HG03432 (cell line): ENCODE measurements at regions not wholly inside any gene's neighbourhood (a gene's known extent, or its start where the extent isn't known, plus 50 kb on each side); places are given as distances from the start of the nearest gene placed in this dataset.
A peak's percentile ranks its signal among the peaks of the same experiment; 100 is the strongest.

Experiments used
- ATAC-seq: cut with Tn5 transposase; IDR thresholded peaks from one replicate; pipeline ENCODE4 v1.9.1; 2021; ENCODE audit warnings: mild to moderate bottlenecking, moderate library complexity; ENCODE audit not compliant: unreplicated experiment

GRCh38 chr1:187294421-187295201 lies 465.9 kb downstream of the PLA2G4A start:
- no peak for ATAC-seq

GRCh38 chr1:187300081-187300480 lies 471.3 kb downstream of the PLA2G4A start:
- no peak for ATAC-seq

GRCh38 chr1:187306710-187307415 lies 478.1 kb downstream of the PLA2G4A start:
- no peak for ATAC-seq

- ATAC-seq = no peak
Observed at GRCh38 chr1:187310038-187310631, 481.4 kb downstream of the PLA2G4A start.

GRCh38 chr1:187313115-187313514 lies 484.4 kb downstream of the PLA2G4A start:
- ATAC-seq = no peak

- ATAC-seq = no peak
Observed at GRCh38 chr1:187326557-187326956, 497.8 kb downstream of the PLA2G4A start.

GRCh38 chr1:187336441-187337168 lies 507.9 kb downstream of the PLA2G4A start:
- ATAC-seq = peak; percentile 94

GRCh38 chr1:187338762-187339412 lies 510.1 kb downstream of the PLA2G4A start:
- ATAC-seq = no peak

- ATAC-seq = no peak
Observed at GRCh38 chr1:187342495-187342894, 513.7 kb downstream of the PLA2G4A start.

GRCh38 chr1:187374082-187374481 lies 545.3 kb downstream of the PLA2G4A start:
- ATAC-seq = no peak

- no peak for ATAC-seq
Observed at GRCh38 chr1:187374742-187375141, 546.0 kb downstream of the PLA2G4A start.

- no peak for ATAC-seq
Observed at GRCh38 chr1:187383366-187383765, 554.6 kb downstream of the PLA2G4A start.

GRCh38 chr1:187384504-187384903 lies 555.8 kb downstream of the PLA2G4A start:
- ATAC-seq = peak; percentile 97

- ATAC-seq = no peak
Observed at GRCh38 chr1:187390215-187390818, 561.6 kb downstream of the PLA2G4A start.

- no peak for ATAC-seq
Observed at GRCh38 chr1:187396226-187396625, 567.5 kb downstream of the PLA2G4A start.

- ATAC-seq = no peak
Observed at GRCh38 chr1:187396929-187397796, 568.4 kb downstream of the PLA2G4A start.

- no peak for ATAC-seq
Observed at GRCh38 chr1:187408212-187409004, 579.7 kb downstream of the PLA2G4A start.

- no peak for ATAC-seq
Observed at GRCh38 chr1:187409341-187409740, 580.6 kb downstream of the PLA2G4A start.

- ATAC-seq = peak; percentile 71
Observed at GRCh38 chr1:187411118-187411517, 582.4 kb downstream of the PLA2G4A start.
